GM12878 (cell line): ENCODE measurements at regions not wholly inside any gene's neighbourhood (a gene's known extent, or its start where the extent isn't known, plus 50 kb on each side); places are given as distances from the start of the nearest gene placed in this dataset.

Experiments used
- EP300 ChIP-seq, 2 experiments: fragments of 150-350 bp in 1 of 2; IDR thresholded peaks; 2 replicates each; pipeline ENCODE4 v1.6.1; 2011 to 2012; ENCODE audit warnings: low read depth in 2 of 2, low read length in 2 of 2, borderline replicate concordance in 1 of 2, improper control_type of control experiment in 1 of 2, inconsistent platforms in 1 of 2; ENCODE audit not compliant: control insufficient read depth in 1 of 2
- JUNB ChIP-seq: IDR thresholded peaks from 2 replicates; pipeline ENCODE4 v1.6.1; 2016; ENCODE audit warnings: antibody characterized with exemption, mild to moderate bottlenecking
- SIX5 ChIP-seq: IDR thresholded peaks from 2 replicates; pipeline ENCODE4 v1.6.1; 2011; ENCODE audit warnings: mild to moderate bottlenecking, low read depth, low read length, moderate library complexity; ENCODE audit not compliant: severe bottlenecking
- SP1 ChIP-seq: IDR thresholded peaks from one replicate; pipeline ENCODE4 v1.6.1; 2011; ENCODE audit warnings: low read depth, low read length
- STAT3 ChIP-seq: IDR thresholded peaks from 2 replicates; pipeline ENCODE4 v1.6.1; 2011; ENCODE audit warnings: low read depth, low read length, improper control_type of control experiment
- TARDBP ChIP-seq: IDR thresholded peaks from 2 replicates; pipeline ENCODE4 v1.6.1; 2016; ENCODE audit warnings: borderline replicate concordance
- ZNF24 ChIP-seq: fragments of 450-650 bp; IDR thresholded peaks from 2 replicates; pipeline ENCODE4 v1.6.1; 2017; ENCODE audit warnings: antibody characterized with exemption, mild to moderate bottlenecking
- ZNF274 ChIP-seq: IDR thresholded peaks from one replicate; pipeline ENCODE4 v1.8.0; 2011; ENCODE audit not compliant: insufficient read length, insufficient read depth
- TF ChIP-seq, protein P1 (sequence below): IDR thresholded peaks from 2 replicates; pipeline ENCODE4 v1.6.1; 2012; ENCODE audit warnings: low read depth, low read length, improper control_type of control experiment

DNA sequence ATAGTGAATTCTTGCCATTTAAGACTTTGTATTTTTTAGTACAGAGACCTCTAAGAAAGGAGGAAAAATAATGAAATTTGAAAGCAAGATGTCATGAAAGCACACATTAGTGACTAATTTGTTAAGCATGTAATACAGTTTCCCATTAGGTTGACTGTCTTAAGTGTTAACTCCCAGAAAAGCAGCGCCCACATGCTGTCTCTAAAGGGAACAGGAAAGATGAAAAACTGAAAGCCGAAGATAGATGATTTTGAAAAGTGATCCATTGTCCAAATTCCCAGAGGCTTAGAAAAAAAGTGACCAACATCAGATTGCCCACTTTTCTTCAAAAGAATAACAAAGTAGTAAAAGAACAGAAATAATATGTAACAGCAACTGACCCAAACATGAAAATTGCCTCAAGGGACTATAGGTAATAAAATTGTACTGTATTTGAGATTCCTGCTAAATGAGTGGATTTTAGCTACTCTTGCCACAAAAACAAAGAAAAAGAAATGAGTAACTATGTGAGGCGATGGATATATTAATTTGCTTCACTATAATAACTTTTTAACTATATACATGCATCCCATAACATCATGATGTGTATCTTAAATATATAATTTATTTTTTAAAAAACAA lies 83.2 kb upstream of the OGFRL1 start:
- TF ChIP-seq TARDBP (no peak), STAT3 (no peak), JUNB (no peak), SIX5 (no peak), SP1 (no peak), EP300 (IDR thresholded peaks at IDR 0.05; ENCODE audit: borderline replicate concordance in 1 of 2, control insufficient read depth in 1 of 2, low read depth in 2 of 2, low read length in 2 of 2) (no peak), ZNF24 (no peak), ZNF274 (no peak)
- TF ChIP-seq, protein P1, sequence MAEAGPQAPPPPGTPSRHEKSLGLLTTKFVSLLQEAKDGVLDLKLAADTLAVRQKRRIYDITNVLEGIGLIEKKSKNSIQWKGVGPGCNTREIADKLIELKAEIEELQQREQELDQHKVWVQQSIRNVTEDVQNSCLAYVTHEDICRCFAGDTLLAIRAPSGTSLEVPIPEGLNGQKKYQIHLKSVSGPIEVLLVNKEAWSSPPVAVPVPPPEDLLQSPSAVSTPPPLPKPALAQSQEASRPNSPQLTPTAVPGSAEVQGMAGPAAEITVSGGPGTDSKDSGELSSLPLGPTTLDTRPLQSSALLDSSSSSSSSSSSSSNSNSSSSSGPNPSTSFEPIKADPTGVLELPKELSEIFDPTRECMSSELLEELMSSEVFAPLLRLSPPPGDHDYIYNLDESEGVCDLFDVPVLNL, result no peak
